Endothelial cell of umbilical vein (primary cell): ENCODE measurements at regions not wholly inside any gene's neighbourhood (a gene's known extent, or its start where the extent isn't known, plus 50 kb on each side); places are given as distances from the start of the nearest gene placed in this dataset.

Experiments used
- CTCF ChIP-seq, 2 donors: IDR thresholded peaks; 1 replicate in 1 of 2; 2 replicates in 1 of 2; pipeline ENCODE4 v1.5.1; 2011; ENCODE audit warnings: low read length in 2 of 2, mild to moderate bottlenecking in 2 of 2, moderate library complexity in 2 of 2, control low read depth in 1 of 2, inconsistent platforms in 1 of 2, low read depth in 1 of 2; ENCODE audit not compliant: insufficient read depth in 1 of 2; ENCODE audit errors: extremely low read depth in 1 of 2
- JUN ChIP-seq: IDR thresholded peaks from 2 replicates; pipeline ENCODE4 v1.6.1; 2011; ENCODE audit warnings: borderline replicate concordance, low read depth; ENCODE audit not compliant: insufficient read length, insufficient read depth
- POLR2A ChIP-seq: IDR thresholded peaks from 2 replicates; pipeline ENCODE4 v1.6.1; 2012; ENCODE audit warnings: low read depth, mild to moderate bottlenecking, control low read depth, low read length

GRCh38 chr13:111625526-111626315 lies 305.3 kb downstream of the TEX29 start:
- TF ChIP-seq POLR2A: no peak
- no peak for TF ChIP-seq JUN
- no peak for TF ChIP-seq CTCF (IDR thresholded peaks at IDR 0.05; ENCODE audit: extremely low read depth in 1 of 2, insufficient read depth in 1 of 2, low read depth in 1 of 2, low read length in 2 of 2)
